Stimulated activated naive CD4-positive, alpha-beta T cell treated with Interleukin-2 at 50 U/mL for 16 hours (primary cell): ENCODE measurements at regions not wholly inside any gene's neighbourhood (a gene's known extent, or its start where the extent isn't known, plus 50 kb on each side); places are given as distances from the start of the nearest gene placed in this dataset.
"Not testable (repeated sequence)": the region's sequence is repeated elsewhere in the genome, so short reads cannot be mapped to it uniquely, and the experiment has no call there.

Experiments
- DNase-seq: peaks from one replicate; lab custom pipeline; 2025; lab: John Stamatoyannopoulos, UW

DNA sequence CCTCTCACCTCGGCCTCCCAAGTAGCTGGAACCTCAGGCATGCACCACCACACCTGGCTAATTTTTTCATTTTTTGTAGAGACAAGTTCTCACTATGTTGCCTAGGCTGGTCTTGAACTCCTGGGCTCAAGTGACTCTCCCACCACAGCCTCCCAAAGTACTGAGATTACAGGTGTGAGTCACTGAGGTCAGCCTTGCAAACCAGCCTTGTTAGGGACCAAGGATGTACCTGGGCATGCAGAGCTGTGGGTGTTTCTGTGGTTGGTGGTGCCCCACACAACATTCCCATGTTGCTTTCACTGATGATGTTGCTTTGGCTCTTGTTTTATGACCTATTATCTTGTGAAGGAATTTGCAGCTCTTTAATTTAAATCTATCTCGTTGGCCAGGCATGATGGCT, 54.8 kb downstream of the OTUD1 start:
- no peak for DNase-seq

DNA sequence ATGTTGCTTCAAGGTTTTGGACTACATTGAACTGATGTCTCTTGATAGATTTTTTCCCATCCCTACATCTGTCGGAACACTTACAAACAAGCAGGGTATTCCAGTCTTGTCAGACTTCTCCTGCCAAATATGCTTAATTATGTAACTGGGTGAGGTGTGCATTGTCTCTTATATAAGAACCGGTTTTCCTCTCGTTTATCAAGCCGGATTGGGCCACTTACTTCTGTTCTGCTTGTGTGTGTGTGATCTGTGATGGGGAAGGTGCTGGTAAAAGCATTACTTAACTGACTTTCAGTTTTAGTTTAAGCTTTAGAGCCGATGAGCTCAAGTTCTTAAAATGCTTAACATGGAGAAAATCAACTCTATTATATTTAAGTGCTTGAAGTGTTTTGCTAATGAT, 57.9 kb downstream of the OTUD1 start:
- no peak for DNase-seq

DNA sequence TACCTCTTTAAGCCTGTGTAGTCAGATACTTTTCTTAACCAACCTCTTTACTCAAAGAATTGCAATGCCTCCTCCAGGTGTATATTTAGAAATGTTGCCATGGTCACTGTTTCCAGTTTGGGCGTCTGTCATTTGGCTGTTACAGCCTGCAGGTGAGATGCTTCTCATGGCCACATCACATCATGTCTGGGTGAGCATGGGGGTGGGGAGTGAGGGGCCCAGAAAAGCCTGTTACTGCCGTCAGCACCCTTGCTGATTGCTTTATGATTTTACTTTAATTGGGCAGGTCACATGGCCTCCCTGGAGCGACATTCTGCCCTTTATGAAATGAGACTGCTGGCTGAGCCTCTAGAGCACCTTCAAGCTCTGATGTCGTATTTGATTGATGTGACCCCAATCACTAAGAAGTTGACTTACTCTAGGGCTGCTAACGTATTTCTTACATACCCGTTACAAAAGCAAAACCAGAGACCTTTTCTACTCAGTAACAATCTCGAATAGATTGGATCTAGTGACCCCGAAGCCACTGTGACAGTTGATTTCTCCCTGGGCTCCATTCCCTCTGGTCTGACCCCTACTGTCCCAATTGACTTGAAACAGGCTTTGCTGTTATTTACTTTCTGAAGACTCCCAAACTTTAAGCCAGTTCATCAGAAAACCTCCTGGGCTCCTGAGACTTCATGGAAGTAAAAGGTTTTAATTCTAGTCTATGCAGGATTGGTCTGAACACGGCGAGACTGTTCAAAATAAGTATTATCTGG, 60.7 kb downstream of the OTUD1 start:
- DNase-seq = no peak

DNA sequence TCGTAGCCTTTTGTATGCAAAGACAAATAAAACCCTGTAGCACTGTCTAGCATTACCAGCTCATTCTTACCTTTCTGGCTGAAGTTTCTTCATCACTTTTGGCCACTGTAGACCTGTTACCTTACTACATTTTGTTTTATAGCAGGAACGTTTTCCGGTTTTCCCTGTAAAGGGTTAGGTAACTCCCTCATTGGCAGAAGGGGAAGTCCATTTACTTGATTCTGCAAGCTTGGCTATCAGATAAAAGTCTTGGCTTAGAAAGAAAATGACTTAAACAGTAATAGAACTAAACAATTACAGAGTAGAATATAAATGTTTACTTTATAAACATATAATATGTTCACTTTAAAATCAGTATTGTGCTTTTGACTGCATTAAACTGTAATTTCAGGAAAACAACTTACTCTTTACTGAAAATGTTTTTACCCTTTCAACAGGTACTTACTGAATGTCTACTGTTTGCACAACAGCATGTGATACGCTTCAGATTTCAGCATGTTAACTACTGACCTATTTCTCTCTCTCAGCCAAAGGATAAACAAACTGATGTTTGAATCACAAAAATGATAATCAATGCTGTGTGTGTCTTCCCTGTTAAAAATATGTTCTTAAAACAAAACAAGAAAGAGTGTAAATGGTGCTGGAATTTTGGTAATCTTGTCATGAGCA, 67.1 kb downstream of the OTUD1 start:
- DNase-seq = no peak

DNA sequence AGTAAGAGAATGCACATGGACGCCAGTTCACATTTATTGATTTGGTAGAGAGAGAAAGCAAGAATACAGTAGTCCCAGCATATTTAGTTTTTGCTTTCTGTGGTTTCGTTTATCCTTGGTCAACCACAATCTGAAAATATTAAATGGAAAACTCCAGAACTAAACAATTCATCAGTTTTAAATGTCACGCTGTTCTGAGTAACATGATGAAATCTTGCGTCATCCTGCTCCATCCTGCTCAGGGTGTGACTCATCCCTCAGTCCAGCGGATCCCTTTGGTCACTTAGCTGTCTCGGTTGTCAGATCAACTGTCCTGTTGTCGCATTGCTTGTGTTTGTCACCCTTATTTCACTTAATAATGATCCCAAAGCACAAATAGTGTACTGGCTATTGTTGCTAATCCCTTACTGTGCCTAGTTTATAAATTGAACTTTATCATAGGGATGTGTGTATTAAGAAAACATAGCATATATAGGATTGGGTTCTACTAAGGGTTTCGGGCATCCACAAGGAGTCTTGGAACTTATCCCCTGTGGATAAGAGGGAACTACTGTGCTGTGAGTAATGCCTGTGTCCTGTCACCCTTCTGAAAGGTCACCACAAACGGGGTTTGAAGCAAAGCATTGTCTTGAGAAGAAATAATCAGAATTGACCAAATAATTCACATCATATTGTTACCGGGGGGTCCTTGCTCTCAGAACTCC, 73.6 kb downstream of the OTUD1 start:
- DNase-seq = no peak

DNA sequence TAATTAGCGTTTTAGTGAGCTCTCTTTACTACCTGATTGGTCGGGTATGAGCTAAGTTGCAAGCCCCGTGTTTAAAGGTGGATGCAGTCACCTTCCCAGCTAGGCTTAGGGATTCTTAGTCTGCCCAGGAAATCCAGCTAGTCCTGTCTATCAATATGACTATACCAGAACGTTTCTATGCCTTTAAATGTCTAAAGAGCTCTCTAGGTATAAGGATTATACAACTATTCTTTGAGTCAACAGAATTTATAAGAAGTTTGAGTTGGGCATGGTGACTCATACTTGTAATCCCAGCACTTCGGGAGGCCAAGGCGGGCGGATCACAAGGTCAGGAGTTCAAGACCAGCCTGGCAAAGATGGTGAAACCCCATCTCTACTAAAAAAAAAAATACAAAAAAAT, 74.7 kb downstream of the OTUD1 start:
- not testable (repeated sequence) for DNase-seq

DNA sequence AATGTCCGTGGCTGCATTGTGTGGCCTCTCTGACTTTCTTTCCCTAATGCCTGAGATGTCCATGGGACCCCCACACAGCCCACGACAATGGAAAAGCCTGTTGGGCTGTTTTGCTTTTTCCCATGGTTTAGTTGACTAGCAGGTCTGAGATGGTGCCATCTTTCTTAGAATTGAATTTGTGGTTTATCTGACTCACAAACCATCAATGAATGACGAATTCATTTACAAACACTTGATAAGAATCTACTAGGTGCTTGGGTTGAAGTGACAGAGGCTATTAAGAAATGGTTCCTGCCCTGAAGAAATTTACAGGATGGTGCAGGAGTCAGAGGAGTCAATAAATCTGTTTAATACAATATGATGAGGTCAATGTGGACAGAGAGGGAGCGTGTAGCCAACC, 75.4 kb downstream of the OTUD1 start:
- no peak for DNase-seq

DNA sequence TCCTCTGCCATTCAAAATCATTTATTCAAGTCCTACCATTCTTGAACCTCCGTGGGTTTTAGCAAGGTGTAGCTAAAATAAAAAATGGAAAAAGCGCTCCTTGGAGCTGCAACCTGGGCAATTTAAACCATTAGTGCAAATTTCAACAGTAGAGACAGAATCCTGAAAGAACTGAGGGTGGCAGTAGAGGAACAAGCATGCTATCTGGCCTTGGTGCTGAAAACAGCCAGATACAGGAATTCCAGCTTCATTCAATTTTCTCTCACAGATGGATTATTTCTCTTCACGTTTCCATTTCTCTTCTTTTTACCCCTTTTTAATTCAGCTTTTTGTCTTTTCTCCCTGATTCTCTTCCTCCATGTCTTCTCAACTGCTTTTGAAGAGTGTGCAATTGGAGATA, 77.7 kb downstream of the OTUD1 start:
- DNase-seq = no peak

DNA sequence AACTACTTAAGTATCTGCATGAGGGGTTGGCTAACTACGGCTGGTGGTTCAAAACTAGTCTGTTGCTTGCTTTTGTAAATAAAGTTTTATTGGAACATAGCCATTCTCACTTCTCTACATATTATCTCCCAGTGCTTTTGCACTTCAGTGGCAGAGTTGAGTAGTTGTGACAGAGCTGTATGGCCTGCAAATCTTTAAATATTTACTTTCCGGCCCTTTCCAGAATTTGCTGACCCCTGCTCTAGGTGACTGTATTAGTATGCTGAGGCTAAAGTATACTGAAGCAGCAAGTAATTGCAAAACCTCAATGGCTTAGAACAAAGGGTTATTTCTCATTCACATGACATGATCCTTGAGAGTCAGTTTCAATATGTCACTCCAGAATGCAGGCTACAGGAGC, 78.3 kb downstream of the OTUD1 start:
- no peak for DNase-seq

DNA sequence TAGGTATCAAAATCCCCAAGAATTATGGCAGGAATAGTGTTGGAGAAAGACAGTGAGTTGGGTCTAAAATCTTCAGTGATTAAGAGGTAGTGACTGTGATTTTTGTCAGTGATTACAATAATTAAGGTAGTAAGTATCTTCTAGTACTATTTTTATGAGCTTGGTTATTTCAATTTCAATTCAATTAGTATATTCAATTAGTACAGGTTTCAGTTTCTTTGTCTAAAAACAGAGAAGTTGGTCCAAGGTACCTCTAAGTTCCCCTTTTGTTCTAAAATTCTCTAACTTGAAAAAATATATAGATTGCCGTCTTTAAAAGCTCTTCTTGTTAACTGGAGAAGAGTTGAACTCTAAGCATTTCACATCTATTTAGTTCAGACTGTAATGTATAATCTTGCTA, 82.9 kb downstream of the OTUD1 start:
- DNase-seq = no peak

DNA sequence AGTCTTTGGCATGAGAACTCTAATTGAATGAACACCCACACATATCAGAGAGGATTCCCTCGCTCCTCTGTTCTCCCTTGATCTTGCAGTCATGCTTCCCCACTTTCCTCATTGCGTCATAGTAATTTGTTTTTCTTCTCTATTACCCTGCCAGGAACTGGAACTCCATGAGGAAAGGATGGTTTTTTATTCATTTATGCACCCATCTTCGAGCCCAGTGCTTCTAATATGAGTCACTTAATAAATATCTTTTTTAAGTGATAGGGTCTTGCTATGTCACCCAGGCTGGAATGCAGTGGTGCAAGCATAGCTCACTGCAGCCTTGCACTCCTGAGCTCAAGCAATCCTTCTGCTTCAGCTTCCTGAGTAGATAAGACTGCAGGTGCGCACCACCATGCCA, 83.5 kb downstream of the OTUD1 start:
- DNase-seq = no peak

DNA sequence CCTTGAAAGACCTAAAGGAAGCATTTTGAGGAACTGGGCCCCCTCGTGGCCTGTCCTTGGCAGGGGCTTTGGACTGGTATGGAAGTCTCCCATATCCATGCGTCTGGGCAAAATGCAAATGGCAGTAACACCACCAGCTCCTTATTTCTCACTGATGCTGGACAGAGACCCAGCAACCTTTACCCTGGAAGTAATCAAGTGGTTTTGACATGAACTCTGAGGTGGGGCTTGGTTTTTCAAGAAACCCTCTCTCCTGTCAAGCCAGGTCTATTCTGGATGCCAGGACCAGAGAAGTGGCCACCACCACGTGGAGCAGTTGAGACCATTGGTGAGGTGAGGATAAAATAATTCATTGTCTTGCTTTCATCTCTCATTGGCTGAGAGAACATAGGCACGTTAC, 84.4 kb downstream of the OTUD1 start:
- no peak for DNase-seq

DNA sequence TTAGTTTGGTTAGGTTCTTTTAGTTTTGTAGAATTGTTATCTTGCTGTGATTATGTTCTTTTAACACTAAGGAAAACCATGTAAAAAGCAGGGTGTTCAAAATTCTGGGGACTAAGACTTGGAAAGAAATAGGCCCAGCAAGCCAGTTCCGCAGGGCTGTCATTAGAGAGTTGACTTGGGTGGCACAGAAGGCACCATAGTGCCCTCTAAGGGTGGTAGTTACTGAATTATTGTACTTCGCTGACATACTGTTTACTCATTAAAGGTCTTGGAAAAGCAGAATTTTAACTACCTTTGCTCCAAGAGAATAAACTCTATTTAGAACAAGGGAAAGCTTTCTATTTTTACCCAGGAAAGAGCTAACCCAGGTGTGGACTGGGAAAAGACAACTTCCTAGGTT, 86.5 kb downstream of the OTUD1 start:
- no peak for DNase-seq

DNA sequence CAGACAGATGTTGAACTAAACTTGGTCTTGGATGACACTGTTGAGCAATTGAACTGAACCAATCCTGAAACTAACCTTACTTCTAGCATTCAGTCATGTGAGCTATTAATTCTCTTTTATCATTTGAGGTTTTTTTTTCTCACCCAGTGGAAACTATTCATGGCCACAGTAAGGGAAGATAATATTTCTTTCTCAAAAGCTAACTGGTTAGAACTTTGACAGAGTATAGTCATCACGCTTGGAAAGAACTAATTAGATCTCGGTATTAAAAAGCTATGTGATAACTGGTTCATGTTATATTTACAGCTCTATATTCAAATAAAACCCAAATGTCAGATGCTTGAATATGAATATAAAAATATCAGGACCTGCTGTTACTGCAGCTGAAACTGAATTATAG, 89.5 kb downstream of the OTUD1 start:
- no peak for DNase-seq

DNA sequence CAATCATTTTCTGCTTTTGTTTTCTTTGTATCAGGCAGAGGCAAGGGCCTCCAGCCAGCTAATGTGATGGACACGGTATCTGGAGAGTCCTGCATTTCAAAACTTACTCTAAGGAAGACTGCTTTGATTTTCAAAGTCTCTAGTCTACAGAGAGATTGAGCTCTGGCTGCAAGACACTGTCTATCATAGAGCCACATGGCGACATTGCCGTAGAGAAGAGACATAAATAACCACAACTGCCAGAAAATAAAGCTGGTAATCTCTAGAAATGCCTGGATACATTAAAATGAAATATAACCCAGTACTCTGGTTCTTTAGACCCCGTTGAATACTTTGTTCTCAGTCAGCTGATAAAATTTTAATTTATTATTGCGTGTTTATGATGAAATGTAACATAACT, 90.8 kb downstream of the OTUD1 start:
- DNase-seq = no peak

DNA sequence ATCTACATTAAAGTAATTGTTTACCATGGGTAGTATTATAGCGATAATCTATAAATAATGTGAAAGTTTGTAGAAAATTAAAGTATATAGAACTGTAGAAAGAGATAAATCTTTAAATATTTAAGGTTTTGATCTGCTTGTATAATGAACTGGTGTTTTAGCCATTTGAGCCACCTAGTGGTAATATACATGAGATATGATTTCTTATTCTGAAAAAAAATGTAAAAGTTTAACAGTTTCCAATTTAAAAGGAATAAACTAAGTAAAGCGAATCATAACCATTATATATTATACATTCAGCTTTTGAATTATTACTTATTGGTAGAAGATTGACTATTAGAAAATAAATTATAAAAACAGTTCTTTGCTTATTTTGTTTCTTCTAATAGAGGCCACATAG, 91.2 kb downstream of the OTUD1 start:
- no peak for DNase-seq

DNA sequence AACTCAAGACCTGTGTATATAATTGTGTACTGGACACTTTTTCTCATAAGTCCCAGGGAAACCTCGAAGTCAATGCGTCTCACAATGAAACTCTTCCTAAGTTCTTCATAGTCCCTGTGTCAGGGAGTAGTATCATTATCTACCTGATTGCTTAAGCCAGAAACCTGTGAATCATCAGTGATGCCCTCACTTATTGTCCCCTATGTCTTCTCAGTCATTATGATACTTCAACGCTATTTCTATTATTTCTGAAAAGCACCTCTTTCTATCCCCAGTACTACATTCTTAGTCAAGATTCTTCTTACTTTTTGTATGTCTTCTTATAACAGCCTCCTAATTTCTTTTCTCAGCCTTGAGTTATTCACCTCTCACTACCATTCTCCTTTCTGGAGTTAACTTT, 94.3 kb downstream of the OTUD1 start:
- DNase-seq = no peak

DNA sequence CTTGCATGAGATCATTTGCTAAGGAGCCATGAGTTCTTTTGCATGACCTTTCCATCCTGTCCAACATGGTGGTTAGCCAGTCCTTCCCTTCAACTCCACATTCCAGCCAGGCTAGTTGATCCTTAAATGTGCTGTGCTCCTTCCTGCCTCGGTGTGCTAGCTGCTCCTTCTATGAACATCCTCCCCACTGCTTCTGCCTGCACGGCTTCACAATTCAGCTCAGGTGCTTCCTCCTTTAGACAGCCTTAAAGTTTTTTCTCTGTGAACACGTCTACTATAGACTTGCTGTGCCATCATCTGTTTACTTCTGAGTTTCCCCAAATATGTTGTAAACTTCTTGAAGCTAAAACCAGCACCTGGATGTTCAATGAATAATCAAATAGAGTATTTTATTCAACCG, 95.5 kb downstream of the OTUD1 start:
- no peak for DNase-seq

DNA sequence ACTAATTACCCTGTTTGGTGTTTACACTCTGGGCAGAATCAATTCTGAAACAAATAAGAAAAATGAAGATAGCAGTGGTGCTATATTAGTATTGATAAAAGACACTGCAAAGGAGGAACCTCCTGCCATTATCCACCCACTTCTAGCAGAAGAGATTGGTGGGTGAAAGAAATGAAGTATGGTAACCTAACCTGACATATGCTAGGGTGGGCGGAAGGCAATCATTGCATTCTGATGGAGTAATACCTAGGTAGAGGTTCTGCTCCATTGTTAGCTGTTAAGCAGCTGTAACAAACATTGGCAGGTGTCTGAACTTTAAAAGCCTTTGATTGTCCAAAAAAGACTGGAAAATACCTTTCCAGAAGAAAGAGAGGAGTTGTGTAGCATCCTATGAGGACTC, 95.9 kb downstream of the OTUD1 start:
- DNase-seq = no peak

DNA sequence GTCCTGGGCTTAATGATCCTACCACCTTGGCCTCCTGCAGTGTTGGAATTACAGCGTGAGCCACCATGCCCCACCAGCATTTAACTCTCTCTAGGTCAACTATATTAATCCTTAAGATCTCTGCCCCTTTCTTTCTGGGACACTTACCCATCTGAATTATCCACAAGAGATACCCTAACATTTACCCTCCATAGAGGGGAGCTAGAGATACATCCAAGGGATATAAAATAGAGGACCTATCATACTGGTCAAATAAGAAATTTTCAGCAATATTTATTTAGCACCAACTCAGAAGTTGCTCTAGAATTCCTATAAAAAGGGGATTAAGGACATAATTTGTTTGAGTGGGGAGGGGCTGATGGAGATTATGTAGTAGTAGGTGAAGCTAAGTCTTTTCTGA, 96.5 kb downstream of the OTUD1 start:
- DNase-seq = no peak

DNA sequence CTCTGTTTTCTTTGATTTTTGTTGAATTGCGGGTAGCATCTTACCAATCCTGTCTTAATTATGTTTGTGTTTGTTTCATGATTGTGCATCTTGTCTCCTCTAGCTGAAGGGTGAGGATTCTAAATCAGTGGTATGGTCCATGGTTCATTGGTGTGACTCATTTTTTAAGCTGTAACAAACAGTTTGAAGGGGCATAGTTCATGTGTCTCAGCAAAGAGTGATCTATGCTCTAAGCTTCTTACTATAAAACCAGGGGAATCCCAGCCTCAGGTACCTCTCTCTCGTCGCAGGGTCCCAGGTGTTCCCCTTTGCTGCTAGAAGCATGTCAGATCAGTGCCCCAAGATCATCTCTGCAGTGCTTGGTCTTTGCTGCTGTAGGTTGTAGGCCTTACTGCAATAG, 100.1 kb downstream of the OTUD1 start:
- no peak for DNase-seq

DNA sequence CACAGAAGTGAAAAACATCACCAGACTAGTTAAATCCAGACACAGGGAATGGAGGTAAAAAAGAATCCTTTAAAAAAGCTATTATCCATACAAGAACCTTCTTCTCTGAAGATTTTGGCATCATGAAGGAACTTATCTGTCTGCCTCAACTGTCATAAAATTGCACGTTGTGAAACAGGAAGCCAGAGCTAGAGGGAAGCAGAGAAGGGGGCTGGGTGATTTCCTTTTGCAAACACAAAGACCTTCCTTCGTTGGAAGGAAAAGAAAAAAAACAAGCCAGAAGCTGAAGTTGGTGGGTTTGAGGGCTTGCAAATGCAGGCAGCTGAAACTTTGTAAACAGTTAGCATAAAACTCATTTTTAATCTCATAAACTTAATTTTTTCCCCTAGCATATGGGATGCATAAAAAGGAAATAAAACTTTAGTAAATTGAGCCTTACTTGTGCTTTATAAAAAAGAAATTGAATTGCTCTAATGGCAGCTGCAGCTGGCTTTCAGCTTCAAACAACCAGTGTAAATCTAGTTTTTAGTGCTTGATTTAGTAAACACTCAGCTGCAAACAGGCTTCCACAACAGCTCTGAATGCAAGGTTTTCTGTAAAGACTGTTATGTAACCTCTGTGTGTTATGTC, 101.6 kb downstream of the OTUD1 start:
- no peak for DNase-seq
